HG02623 (cell line): ENCODE measurements at regions not wholly inside any gene's neighbourhood (a gene's known extent, or its start where the extent isn't known, plus 50 kb on each side); places are given as distances from the start of the nearest gene placed in this dataset.
"Not testable (repeated sequence)": the region's sequence is repeated elsewhere in the genome, so short reads cannot be mapped to it uniquely, and the experiment has no call there.

ENCODE experiments used
- ATAC-seq: cut with Tn5 transposase; IDR thresholded peaks from one replicate; pipeline ENCODE4 v1.9.1; 2021; ENCODE audit warnings: moderate library complexity; ENCODE audit not compliant: unreplicated experiment

DNA sequence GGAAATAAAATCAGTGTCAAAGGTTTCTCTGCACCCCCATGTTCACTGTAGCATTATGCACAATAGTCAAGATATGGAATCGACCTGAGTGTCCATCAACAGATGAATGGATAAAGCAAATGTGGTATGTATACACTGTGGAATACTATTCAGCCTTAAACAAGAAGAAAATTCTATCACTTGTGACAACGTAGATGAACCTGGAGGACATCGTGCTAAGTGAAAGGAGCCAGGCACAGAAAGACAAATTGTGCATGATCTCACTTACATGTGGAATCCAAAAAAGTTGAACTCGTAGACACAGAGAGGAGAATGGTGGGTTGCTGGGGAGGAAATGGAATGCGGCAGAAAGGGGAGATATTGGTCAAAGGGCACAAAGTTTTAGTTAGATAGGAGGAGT is 136.3 kb upstream of the ESR1 start:
- ATAC-seq: no peak

DNA sequence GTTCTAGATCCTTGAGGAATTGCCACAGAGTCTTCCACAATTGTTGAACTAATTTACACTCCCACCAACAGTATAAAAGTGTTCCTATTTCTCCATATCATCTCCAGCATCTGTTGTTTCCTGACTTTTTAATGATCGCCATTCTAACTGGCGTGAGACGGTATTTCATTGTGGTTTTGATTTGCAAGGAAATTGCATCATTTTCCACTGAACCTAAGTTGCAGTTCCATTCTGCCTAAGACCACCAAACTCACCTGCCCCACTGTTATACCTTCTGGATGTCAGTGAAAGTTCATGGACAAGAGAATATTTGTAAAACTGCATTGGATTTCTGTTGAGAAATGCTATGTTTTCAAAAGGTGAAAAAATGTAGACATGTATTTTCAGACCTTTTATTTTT is 132.9 kb upstream of the ESR1 start:
- no peak for ATAC-seq

DNA sequence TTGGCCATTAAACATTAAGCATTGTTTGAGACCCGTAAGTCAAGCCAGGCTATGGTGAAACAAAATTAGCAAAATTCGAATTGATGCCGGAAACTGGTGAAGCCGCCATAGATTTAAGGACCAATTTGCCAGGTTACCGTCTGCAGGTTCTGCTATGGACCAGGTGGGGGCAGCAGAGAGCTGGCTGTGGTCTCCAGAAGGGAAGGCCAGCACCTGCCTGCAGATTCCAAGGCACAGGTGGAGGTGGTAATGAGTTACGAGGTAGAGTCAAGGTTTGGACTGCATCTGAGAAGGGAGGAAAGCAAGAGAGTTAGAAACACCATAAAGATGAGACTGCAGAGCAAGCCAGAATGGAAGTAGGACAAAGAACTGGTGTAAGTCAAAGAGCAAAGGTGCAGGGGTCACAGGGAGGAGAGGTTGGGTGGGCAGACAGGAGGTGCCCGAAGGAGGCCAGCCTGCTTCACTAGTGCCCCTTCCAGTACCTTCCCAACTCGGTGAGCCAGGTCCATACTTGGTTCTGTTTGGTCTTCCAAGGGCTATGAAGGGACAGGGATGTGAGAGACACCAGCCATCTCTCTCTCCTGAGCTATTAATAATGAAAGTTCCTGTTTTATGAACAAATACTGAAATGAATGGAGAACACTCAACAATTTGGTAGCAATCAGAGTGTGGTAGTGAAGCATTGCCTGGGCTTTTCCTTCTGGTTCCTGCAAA is 131.6 kb upstream of the ESR1 start:
- peak; percentile 89 for ATAC-seq

DNA sequence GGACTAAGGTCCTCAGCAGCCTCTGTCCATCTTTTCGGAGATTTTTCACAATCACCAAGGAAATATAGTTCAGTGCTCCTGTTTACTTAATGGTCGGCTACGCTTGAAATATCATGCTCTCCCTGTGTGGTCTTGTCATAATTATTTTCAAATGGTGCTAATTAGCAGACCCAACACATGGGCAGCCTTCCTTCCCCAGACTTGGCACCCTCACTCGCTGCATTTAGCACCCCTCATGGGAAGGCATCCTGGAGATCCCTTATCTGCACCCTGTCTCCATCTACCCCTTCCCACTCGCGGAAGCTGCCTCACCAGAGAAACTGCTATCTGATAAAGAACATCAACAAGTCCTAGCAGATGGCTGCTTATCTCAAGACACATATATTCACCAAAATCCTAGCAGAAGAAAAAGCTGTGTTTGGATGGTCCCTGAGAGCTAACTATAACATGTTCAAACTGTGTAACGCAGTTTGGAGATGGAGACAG is 131.0 kb upstream of the ESR1 start:
- no peak for ATAC-seq

DNA sequence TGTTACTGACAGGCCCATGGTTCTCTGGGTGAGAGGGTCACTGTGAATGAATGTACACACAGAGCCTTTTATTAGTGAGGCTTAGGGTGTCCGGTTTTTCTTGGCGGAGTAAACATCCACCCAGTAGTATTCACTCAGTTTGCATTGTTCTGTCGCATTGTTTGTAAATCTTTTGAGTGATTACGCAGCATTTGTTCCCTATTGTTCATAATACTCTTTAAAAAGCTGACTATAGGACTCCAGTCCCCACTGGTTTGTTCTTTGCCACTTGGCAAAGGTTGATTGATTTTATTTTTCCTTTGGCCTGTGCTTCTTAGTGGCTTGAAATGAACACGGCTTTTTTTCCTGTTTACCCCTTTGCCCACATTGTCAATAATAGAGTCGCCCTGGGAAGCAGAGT is 130.1 kb upstream of the ESR1 start:
- no peak for ATAC-seq

DNA sequence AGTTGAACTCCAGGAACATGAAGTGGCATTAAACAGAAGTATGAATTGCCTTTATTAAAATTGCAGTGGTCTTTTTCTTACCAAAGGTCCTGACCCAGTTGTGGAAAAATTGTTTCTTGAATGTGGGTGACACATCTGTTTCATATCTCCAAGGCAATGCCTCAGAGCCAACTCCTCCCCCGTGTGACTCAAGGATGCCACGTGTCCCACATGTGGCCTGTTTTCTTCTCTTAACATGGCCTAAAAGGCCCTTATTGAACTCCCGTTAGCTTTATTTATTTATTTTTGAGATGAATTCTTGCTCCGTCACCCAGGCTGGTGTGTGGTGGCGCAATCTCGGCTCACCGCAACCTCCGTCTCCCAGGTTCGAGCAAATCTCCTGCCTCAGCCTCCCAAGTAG is 128.4 kb upstream of the ESR1 start:
- ATAC-seq: no peak

DNA sequence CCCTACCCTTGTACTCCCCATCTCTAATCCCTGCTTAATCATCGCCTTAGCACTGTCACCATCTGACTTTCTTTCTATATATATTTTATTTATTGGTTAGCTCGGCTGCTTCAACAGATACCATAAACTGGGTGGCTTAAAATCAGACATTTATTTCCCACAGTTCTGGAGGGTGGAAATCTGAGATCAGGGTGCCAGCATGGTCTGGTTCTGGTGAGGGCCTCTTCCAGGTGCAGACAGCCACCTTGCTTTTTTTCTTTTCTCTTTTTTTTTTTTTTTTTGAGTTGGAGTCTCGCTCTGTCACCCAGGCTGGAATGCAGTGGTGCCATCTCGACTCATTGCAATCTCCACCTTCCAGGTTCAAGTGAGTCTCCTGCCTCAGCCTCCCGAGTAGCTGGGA is 127.5 kb upstream of the ESR1 start:
- no peak for ATAC-seq

DNA sequence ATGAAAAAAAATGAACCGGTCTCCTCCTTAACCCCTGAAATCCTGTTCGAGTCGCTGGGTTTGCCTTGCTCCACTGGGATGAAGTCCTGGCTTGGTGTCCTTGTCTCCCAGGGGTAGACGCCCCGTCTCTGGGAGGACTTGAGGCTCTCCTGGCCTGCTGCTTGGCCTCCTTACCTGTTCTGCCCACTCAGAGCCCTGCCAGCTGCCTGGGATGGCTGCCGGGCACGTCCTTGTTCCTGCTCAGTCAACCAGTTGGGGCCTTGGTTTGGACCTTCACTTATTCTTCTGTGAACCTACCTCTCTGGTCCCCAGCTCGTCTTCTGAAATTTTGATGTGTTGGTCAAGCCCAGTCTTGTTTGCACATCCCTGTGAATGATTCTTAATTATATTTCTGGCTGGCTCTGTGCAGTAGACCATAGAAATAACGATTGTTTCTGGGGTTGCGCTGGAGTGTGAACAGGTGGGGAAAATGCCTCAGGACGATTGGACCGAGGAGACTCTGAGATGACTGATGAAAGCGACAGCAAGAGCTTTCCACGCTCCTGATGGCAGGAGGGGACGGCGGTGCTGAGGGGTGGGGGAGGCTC is 126.5 kb upstream of the ESR1 start:
- ATAC-seq: no peak

DNA sequence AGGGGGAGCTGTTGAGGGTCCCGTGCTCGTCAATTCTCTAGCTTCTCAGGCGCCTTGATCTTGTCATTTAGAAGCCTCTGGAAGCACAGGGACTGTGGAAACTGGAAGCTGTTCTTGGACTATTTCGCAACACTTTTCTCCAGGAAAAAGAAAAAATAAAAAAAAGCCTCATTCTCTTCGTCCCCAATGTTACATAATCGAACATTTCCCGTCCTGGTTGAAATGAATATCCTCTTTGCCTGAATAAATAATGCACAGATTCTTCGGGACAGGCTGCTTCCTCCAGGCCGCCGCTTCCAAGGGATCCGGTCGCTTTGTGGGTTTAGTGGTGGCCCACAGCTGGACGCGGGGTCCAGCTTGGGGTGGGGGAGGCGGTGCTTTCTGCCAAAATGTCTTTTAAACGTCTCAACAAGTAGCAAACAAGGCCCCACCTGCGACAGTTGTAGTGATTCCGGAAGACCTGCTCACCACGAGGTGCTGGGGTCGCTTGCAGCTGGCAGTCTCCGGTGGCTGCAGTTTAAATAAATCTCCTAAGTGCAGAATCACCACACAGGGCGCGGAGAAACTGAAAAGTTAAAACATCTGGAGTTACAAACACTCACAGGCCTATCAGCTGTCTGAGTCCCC is 125.9 kb upstream of the ESR1 start:
- no peak for ATAC-seq

DNA sequence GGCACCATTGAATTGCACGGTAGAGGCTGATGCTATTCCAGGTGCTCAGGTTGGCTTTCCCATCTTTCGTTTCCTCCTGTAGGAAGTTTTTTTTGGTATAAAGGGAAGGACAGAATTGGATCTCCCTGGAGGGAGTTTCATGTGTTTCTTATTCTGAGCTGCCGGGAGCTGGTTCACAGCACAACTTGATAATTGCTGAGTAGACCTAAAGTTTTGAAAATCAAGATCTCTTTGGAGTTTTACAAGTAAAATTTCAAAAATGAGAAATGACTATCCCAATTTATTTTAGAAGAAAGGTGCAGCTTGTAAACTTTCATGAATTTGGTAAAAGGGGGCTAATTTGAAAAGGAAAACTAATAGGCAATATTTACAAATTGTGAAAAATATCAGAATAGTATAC is 125.2 kb upstream of the ESR1 start:
- no peak for ATAC-seq

DNA sequence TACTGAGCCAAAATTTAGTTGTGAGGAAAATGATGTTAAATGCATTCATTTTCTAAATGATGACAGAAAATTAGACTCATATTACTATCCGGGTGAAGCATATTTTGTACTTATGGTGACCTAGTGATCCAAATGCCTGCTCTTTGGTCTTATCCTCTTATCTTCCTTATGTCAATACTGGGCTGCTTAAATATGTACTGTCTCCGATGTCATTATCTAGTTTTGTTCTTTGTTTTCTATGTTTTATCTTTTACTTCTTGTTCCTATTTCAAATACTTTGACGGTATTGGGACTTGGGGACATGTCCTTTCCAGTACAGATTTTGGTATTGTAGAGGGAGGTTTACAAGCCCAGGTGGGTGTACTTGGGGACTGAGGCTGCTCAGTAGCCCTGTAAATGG is 124.6 kb upstream of the ESR1 start:
- no peak for ATAC-seq

DNA sequence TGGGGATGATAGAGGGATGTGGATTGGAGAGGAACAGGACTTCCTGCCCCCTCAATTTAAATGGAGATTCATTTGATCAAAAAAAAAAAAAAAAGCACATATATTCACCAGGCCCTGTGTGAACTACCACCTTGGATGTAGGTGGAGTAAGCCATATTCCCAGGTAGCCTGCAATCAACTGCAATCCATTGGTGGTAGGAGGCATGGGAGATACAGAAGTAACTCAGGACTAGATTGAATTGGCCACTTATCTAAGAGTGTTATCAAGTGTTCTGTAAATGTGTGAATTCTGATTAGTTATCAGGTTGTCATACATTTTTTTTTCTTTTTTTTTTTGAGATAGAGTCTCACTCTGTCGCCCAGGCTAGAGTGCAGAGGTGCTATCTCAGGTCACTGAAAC is 124.1 kb upstream of the ESR1 start:
- no peak for ATAC-seq

DNA sequence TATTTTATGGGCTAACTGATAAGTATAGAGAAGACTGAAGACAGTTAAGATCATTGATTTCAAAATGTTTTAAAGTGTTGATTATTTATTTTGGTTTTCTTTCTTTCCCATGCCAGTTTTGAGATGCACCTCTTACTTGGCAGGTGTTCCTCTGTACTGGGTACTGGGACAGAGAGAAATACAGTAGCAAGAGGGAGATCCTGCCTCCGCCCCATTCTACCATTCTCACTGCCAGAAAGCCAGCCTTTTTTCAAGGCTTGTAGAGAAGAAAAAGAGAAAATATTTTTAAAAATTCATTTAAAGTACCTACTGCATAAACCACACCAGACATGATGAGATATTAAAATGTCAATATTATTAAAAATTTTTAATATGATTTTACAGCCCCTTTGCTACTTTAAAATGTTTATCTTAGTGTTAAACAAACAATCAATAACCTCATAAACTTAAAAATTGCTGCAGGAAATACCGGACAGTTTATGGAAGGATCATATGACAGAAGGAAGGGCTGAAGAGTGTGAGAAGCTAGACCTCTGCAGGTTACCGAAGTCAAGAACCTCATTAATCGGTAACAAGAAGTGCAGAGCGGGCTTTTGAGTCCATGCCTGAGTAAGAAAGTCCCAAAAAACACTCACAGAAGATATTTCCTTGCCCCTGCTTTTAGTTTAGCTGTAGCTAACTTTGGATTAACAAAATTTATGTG is 117.8 kb upstream of the ESR1 start:
- no peak for ATAC-seq

DNA sequence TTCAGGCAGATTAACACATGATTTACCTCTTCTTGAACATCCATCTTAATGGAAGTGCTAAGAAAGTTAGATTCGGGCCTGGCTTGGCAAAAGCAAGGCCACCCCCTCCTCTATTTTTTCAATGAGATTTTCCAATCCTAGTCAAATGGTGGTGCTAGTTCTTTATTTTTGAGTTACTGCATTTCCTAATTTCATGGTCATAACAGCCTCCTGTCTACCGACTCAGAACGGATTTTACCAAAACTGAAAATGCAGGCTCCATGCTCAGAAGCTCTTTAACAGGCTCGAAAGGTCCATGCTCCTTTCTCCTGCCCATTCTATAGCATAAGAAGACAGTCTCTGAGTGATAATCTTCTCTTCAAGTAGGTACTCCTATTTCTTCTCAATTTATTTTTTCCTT is 117.2 kb upstream of the ESR1 start:
- no peak for ATAC-seq

DNA sequence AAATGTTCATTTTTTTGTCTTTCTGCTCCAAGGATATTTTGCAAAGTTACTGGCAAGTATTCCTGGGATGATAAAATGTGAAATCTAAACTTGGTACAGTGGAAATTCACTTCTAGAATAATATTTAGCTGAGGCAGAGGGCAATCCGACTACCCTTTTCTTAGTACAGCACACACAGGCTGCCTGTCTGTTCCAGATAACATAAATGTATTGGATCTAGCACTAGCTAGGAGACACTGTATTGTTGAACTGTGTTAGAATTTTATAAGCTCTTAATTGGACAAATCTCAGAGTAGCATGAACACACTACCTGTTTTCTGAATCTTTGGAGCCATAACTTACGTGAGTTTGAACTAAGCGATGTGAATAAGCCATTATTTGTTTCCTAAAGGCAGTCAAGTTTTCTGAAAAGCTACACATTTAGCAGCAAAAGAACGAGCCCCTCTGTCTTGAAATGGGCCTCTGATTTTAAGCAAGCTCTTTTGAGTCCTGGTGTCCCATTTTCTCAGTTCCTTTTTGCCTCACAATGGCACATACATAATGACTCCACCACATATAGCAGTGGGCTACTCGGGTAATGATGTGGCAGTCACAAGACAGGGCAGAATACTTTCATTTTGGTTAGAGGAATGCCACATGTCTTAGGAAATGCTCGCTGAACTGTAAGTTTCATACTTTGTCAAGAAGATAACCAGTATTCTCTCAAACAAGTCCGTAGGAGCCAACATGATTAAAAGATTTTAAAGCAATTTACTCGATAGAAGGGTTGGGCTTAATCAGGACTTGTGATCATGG is 116.5 kb upstream of the ESR1 start:
- ATAC-seq: peak; percentile 95

DNA sequence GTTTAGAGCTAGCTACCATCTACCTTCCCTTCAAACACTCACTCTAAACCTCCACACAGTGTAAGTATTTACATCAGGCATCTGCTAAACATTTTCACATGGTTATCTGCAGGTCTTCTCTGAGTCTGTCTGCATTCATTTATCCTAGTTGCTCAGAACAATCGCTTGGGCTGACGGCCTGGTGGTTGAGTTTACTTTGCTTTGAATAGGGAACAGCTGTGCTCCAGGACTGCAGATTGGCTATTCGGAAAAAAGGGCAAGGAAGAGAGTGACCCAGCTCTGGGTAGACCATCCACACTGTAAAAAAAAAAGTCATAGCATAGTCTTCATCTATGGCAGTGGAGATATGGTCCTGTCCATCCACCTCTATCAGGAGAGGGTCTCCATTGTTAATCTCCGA is 115.3 kb upstream of the ESR1 start:
- no peak for ATAC-seq

DNA sequence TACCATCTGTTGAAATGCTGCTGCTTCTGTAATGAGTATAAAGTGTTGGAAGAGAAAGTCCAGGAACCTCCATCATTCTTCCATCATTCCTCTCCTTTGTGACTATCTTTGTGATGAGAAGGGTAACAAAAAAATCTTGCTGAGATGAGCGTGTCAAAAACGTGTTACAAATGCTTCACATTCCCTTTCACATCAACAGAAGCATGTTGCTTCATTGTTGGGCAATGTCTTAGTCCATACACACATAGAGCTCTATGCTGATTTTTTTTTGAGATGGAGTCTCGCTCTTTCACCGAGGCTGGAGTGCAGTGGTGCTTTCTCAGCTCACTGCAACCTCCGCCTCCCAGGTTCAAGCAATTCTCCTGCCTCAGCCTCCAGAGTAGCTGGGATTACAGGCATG is 114.1 kb upstream of the ESR1 start:
- no peak for ATAC-seq

DNA sequence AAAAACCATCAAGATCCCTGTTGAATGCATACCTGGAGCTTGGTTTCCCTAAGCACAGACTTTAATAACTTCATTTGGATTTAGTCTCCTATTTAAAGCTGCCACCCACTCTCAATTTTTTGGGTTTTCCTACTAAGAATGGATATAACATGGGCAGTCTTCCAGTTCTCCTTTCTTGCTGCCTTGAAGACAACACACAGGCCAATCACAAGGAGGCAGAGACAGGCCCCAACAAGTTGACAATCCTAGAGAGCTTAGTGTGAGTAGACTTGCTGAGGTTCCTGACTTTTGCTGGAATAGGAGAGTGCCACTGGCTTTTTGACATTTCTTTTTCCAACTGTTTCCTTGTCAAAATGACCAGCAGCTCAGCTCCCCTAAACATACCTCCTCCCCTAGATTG is 112.3 kb upstream of the ESR1 start:
- ATAC-seq: no peak

DNA sequence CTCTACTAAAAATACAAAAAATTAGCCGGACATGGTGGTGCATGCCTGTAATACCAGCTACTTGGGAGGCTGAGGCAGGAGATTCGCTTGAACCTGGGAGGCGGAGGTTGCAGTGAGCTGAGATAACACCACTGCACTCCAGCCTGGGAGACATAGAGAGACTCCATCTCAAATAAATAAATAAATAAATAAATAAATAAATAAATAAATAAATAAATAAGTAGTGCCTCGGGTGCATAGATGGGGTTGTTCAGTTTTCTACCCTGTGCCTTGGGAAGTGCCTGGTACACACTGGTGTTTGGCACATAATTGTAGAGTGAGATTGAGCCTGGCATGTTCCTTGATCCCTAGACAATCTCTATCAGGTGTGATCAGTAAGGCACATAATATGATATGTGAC is 111.2 kb upstream of the ESR1 start:
- ATAC-seq: not testable (repeated sequence)

DNA sequence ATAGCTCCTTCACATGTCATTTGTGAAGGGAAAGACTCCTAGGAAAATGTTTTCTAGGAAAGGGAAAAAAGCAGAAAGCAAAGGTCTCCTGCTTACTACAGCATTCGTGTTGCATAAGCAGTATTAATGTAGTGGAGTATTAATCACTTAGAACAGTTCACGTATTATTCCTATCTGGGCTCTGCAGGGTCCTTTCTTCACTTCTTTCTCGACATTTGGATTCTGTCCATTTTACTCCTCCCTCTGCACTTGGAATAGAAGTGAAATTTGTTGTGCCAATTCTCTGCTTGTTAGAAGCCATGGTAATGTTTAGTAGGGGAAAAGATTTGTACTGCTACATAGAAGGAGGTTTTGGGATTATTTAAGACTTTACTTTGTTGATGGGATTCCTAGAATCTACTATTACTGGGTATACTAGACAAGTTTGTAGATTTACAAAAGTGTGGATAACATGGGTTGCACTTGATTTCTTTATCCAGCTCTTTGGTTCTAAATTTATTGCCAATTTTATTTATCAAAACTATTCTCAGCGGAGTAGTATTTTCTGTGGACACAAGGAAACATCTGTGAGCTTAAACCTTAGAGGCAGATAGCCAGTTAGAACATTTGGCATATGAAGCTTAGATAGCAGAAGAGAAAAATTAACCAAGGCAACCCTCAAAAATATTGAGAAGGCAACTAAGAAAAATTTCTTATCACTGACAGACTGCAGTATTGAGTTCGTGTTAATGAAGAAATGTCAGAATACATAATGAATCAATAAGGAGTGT is 108.4 kb upstream of the ESR1 start:
- no peak for ATAC-seq
